Spleen (tissue), 11 donors: ENCODE measurements at regions not wholly inside any gene's neighbourhood (a gene's known extent, or its start where the extent isn't known, plus 50 kb on each side); places are given as distances from the start of the nearest gene placed in this dataset.
"Not testable (repeated sequence)": the region's sequence is repeated elsewhere in the genome, so short reads cannot be mapped to it uniquely, and the experiment has no call there.

ENCODE experiments used
- DNase-seq: peaks from one replicate; pipeline ENCODE4 v3.0.0-alpha.2; 2020
- H3K27ac ChIP-seq, 8 donors: fragments of 200-600 bp; sonication (generic) in 7 of 8; 1 replicate in 4 of 8; 2 replicates in 4 of 8; pipeline versions ENCODE4 v1.5.0 to v1.8.0; 2016 to 2021; ENCODE audit warnings: inconsistent platforms in 4 of 8, mild to moderate bottlenecking in 4 of 8, moderate library complexity in 1 of 8
- H3K27me3 ChIP-seq, 7 donors: fragments of 200-600 bp; sonication (generic) in 6 of 7; replicated peaks in 1 of 7; 1 replicate in 4 of 7; 2 replicates in 3 of 7; pipeline versions ENCODE4 v1.5.0 to v1.8.0; 2016 to 2021; ENCODE audit warnings: inconsistent platforms in 3 of 7, mild to moderate bottlenecking in 1 of 7
- H3K36me3 ChIP-seq, 6 donors: fragments of 200-600 bp; sonication (generic) in 5 of 6; 1 replicate in 4 of 6; 2 replicates in 2 of 6; pipeline versions ENCODE4 v1.5.0 to v1.8.0; 2016 to 2021; ENCODE audit warnings: inconsistent platforms in 2 of 6
- H3K4me1 ChIP-seq, 6 donors: fragments of 200-600 bp; sonication (generic) in 5 of 6; 1 replicate in 3 of 6; 2 replicates in 3 of 6; pipeline versions ENCODE4 v1.5.0 to v1.8.0; 2016 to 2021; ENCODE audit warnings: inconsistent platforms in 3 of 6
- H3K4me3 ChIP-seq, 8 donors: fragments of 200-600 bp; sonication (generic) in 7 of 8; 1 replicate in 4 of 8; 2 replicates in 4 of 8; pipeline versions ENCODE4 v1.5.0 to v1.8.0; 2016 to 2021; ENCODE audit warnings: inconsistent platforms in 4 of 8, mild to moderate bottlenecking in 4 of 8, moderate library complexity in 2 of 8
- H3K9me3 ChIP-seq, 8 donors: fragments of 200-600 bp; sonication (generic) in 7 of 8; 1 replicate in 4 of 8; 2 replicates in 4 of 8; pipeline versions ENCODE4 v1.5.0 to v1.8.0; 2016 to 2021; ENCODE audit warnings: inconsistent platforms in 4 of 8
- POLR2A ChIP-seq, 3 donors: fragments of 450-650 bp; IDR thresholded peaks; one replicate each; pipeline ENCODE4 v1.5.1; 2017; ENCODE audit warnings: antibody characterized with exemption in 3 of 3, mild to moderate bottlenecking in 1 of 3
- POLR2AphosphoS5 ChIP-seq, 3 donors: sonication (generic); formaldehyde crosslinking; IDR thresholded peaks; one replicate each; pipeline ENCODE4 v1.5.1; 2017; ENCODE audit warnings: antibody characterized with exemption in 3 of 3
- WGBS, 5 donors: extraction: QIAGEN DNeasy Blood & Tissue Kit in 3 of 5; methylation state at CpG; one replicate each; pipeline versions ENCODE4 v1.1.5 to v1.1.7; 2013 to 2018; 5-methylcytosine and 5-hydroxymethylcytosine counted together
- intact Hi-C: fragments of 100-400 bp; cut with DNase I; formaldehyde crosslinking; loops from one replicate; pipeline ENCODE4 v1.15.0; 2023; ENCODE audit warnings: low total_unique reads
- TF ChIP-seq, protein P1 (sequence below), 11 experiments: fragments of 200-600 bp in 7 of 11; fragments of 450-650 bp in 4 of 11; sonication (generic) in 4 of 11; IDR thresholded peaks in 8 of 11; conservative IDR thresholded peaks in 3 of 11; 1 replicate in 7 of 11; 2 replicates in 4 of 11; pipeline versions ENCODE4 v1.4.0 to v1.8.0; 2016 to 2021; ENCODE audit warnings: antibody characterized with exemption in 11 of 11, inconsistent platforms in 4 of 11, mild to moderate bottlenecking in 1 of 11
- donor health status: healthy with polysubstance abuse.
- donor health status: DM: no; HTN: no; CAD: no; lungs with moderate emphysema.
- donor health status: DM: no; HTN: no; CAD: no.
- donor health status: Bipolar disorder and iron deficiency.
- donor health status: healthy.
- donor health status: DM: no; HTN: no; CAD: no.
- donor health status: DM: yes; HTN: yes; CAD: no.

DNA sequence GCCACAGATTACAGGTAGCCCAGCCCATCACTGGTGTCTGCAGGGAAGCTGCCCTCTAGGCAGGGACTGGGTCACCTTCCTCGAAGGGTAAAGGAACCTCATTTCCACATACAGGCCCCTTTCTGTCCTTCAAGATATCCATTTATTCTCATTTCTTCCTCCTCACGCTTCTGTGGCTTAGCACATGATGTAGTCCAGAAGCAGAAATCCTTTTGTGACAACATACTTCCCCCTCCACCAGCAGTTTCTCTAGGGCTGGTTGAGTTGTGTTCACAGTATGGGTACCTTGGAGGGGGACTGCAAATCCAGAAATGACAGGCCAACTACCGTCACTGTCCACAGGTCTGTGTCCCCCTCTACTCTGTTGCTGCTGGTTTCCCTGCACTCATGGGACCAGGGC is 364.9 kb downstream of the ANAPC1 start:
- Histone ChIP-seq H3K4me1 (peaks cover 0 to 8% (median 0%) of the 10 kb centered on the region in 6 donors), H3K27me3 (no peaks in the 10 kb centered on the region), H3K27ac (no peak overlapping the region), H3K36me3 (no peaks in the 10 kb centered on the region), H3K9me3 (no peaks in the 10 kb centered on the region), H3K4me3 (no peak overlapping the region)
- intact Hi-C loops = no loop called here
- no peak for DNase-seq
- no peak for TF ChIP-seq POLR2AphosphoS5 (IDR thresholded peaks at IDR 0.05)
- TF ChIP-seq, protein P1, sequence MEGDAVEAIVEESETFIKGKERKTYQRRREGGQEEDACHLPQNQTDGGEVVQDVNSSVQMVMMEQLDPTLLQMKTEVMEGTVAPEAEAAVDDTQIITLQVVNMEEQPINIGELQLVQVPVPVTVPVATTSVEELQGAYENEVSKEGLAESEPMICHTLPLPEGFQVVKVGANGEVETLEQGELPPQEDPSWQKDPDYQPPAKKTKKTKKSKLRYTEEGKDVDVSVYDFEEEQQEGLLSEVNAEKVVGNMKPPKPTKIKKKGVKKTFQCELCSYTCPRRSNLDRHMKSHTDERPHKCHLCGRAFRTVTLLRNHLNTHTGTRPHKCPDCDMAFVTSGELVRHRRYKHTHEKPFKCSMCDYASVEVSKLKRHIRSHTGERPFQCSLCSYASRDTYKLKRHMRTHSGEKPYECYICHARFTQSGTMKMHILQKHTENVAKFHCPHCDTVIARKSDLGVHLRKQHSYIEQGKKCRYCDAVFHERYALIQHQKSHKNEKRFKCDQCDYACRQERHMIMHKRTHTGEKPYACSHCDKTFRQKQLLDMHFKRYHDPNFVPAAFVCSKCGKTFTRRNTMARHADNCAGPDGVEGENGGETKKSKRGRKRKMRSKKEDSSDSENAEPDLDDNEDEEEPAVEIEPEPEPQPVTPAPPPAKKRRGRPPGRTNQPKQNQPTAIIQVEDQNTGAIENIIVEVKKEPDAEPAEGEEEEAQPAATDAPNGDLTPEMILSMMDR (IDR thresholded peaks at IDR 0.05 in 8 of 11, conservative IDR thresholded peaks at IDR 0.05 in 3 of 11) = no peak
- TF ChIP-seq POLR2A (IDR thresholded peaks at IDR 0.05) = no peak
- WGBS, 5 donors = 40 to 65% (median 62%) methylated on average over 3 of the region's 3 CpGs

DNA sequence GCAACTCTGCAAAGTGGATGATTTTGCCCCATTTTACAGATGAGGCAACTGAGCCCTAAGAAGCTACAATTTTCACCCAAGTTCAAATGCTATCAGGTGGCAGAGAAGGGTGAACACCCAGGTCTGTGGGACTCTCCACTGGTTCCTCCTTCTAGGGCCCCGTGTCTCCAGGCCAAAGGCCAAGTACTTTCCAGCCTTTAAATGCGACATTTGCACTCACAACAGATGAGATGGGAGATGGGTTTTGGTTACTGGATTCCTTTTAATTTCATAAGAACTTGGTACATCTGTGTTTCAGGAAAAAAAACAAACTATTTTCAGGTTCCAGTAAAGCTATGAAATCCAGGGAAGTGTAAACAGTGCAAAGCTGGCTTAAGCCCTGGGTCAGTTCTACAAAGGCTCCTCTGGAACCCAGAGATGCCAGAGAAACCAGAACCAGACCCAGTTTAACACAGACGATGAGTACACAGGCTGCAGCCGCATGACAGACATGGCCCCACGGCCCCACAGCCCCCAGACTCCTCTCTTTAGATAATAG is 361.7 kb downstream of the ANAPC1 start:
- 61 to 84% (median 73%) methylated on average over 5 of the region's 5 CpGs for WGBS, 5 donors
- Histone ChIP-seq H3K4me1 (peaks cover 0 to 8% (median 0%) of the 10 kb centered on the region in 6 donors), H3K36me3 (no peaks in the 10 kb centered on the region), H3K27me3 (no peaks in the 10 kb centered on the region), H3K9me3 (no peaks in the 10 kb centered on the region), H3K27ac (no peak overlapping the region), H3K4me3 (no peak overlapping the region)
- no peak for DNase-seq
- intact Hi-C loops = no loop called here
- no peak for TF ChIP-seq POLR2AphosphoS5 (IDR thresholded peaks at IDR 0.05)
- TF ChIP-seq POLR2A (IDR thresholded peaks at IDR 0.05) = no peak
- TF ChIP-seq, protein P1 (IDR thresholded peaks at IDR 0.05 in 8 of 11, conservative IDR thresholded peaks at IDR 0.05 in 3 of 11) = no peak

DNA sequence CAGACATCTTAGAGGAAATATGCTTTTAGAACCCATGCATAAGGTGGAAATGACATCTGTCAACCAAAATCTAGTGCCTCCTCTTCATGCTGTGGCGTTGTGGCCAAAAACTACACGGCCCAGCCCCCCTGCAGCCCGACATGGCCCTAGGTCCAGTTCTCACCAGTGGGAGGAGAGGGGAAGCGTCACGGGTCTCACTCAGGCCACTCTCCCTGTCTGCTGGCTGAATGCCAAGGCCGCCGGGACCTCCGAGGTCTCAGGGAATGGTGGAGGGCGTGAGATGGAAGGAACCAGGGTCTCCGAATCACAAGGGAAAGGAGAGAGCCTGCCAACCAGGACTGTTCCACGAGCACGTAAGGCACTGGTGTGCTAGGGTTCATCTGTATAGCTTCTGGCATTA is 361.0 kb downstream of the ANAPC1 start:
- no peaks in the 10 kb centered on the region for H3K36me3 ChIP-seq
- no peak overlapping the region for H3K27ac ChIP-seq
- WGBS, 5 donors = 53 to 76% (median 68%) methylated on average over 11 to 12 of the region's 12 CpGs
- DNase-seq = no peak
- H3K9me3 ChIP-seq = no peaks in the 10 kb centered on the region
- TF ChIP-seq, protein P1 (IDR thresholded peaks at IDR 0.05 in 8 of 11, conservative IDR thresholded peaks at IDR 0.05 in 3 of 11) = no peak
- no peak for TF ChIP-seq POLR2AphosphoS5 (IDR thresholded peaks at IDR 0.05)
- no peak for TF ChIP-seq POLR2A (IDR thresholded peaks at IDR 0.05)
- intact Hi-C loops = no loop called here
- peaks cover 0 to 8% (median 0%) of the 10 kb centered on the region in 6 donors for H3K4me1 ChIP-seq
- no peaks in the 10 kb centered on the region for H3K27me3 ChIP-seq
- no peak overlapping the region for H3K4me3 ChIP-seq

DNA sequence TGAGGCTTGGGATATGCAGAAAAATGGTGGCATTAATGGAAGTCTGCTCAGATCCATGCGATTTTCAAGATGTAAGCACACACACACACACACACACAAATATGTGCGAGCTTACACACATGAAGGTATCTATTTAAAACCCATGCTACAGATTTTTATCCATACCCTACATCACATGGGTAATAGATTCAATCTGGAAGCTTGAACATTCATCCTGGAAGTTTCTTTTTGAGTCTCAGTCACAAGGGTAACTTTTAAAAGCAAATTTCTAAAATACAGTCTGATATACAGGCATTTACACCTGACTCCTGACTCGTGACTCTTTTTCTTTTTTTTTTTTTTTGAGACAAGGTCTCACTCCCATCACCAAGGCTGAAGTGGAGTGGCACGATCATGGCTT is 359.0 kb downstream of the ANAPC1 start:
- H3K9me3 ChIP-seq, H3K27me3 ChIP-seq, intact Hi-C loops, H3K4me3 ChIP-seq, DNase-seq, H3K4me1 ChIP-seq, H3K27ac ChIP-seq, H3K36me3 ChIP-seq: not testable (repeated sequence)
- 65 to 80% (median 76%) methylated on average over 2 to 4 of the region's 4 CpGs for WGBS, 5 donors

DNA sequence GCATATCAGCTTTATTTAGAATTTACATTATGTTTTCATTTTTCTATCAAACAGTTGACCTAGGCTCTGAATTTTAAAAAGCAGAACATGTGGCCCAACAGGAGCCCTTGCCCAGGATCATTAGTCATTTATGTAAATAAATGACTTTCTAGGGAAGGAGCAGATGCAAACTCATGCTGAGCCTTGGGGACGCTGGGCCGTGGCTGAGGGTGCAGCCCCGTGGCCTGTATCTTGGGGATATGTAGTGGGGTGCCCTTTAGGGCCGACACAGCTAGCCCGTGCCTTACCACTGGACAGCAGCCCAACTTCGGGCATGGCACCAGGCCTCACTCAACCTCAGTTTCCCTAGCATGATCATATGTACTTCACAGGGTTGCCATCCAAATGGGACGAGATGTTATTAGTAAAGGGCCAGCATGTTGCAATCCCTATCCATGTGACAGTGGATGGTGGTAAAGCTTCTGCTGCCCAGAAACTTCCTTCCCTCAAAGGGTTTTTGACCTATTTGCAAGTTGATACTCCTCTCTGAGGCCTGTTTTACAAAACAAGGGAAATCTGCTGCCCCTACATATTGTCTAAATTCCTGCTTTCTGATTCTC is 357.9 kb downstream of the ANAPC1 start:
- H3K4me1 ChIP-seq, H3K36me3 ChIP-seq, intact Hi-C loops, H3K9me3 ChIP-seq, H3K27me3 ChIP-seq, H3K4me3 ChIP-seq, DNase-seq: not testable (repeated sequence)
- WGBS, 5 donors = 47 to 100% (median 77%) methylated on average over 1 to 7 of the region's 7 CpGs
- peak overlapping the region in 3 of 8 donors; percentile 32 to 64 (median 61) for H3K27ac ChIP-seq

DNA sequence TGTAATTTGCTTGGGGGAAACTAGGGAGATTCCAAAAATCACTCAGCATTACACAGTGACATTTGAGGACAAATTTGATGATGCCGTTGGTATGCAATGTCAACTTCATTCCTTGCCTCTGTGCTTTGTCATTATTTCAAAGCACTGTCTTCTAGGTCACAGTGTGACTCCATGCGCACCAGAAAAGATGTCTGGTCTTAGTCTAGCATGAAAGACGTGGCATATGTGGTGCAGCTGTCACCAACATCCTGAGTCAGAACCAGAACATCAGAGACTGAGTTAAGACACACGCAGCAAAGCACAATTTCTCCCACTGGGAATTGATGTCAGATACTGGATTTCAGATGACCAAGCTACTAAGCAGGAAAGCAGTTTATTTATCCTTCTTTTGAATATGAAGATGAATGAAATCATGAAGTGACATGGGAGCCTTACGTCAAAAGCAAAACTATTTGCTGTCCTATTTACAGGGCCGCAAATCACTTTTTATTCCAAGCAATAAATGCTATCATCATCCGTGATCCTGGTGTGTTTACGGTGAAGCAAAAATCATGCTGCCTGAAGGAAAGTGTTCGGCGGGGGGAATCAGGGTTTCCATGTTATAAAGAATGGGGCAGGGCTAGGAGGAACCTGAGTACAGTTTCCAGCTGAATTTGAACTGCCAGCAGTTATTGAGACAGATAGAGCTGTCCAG is 356.1 kb downstream of the ANAPC1 start:
- 79 to 90% (median 88%) methylated on average over 6 to 7 of the region's 10 CpGs for WGBS, 5 donors
- intact Hi-C loops, H3K4me1 ChIP-seq, H3K27ac ChIP-seq, H3K9me3 ChIP-seq, DNase-seq, H3K4me3 ChIP-seq, H3K27me3 ChIP-seq, H3K36me3 ChIP-seq: not testable (repeated sequence)

DNA sequence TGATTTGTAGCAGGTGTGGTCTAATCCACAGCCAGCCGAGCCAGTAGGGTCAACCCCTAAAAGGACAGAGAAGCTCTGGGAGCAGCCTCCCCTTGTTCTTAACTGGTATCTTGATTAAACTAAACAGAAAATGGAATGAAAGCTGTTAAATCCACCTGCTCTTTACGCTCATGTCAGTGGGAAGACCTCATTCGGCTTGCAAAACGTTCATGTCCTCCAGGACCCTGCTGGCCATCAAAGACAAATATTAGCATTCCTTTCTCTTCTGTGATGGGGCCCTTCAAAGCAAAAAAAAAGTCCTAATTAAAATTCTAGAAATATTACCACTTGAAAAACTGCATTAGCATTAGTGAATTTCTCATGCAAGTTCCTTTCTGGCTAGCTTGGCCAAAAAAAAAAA is 355.0 kb downstream of the ANAPC1 start:
- H3K27ac ChIP-seq, intact Hi-C loops, DNase-seq, H3K27me3 ChIP-seq, H3K4me3 ChIP-seq, H3K36me3 ChIP-seq, H3K9me3 ChIP-seq, H3K4me1 ChIP-seq: not testable (repeated sequence)
- WGBS, 5 donors = 85 to 97% (median 91%) methylated on average over 3 of the region's 4 CpGs
